ENCODE measurements at regions not wholly inside any gene's neighbourhood (a gene's known extent, or its start where the extent isn't known, plus 50 kb on each side); places are given as distances from the start of the nearest gene placed in this dataset.
"Not testable (repeated sequence)": the region's sequence is repeated elsewhere in the genome, so short reads cannot be mapped to it uniquely, and the experiment has no call there.

GRCh38 chr5:57937025-57937424, 454.4 kb upstream of the ACTBL2 start:
- no peak for DNase-seq (ENCODE audit: low spot score in 2 of 2)
- intact Hi-C loops (cut with DNase I) = no loop called here
- no peak overlapping the region for H3K27ac ChIP-seq
- no peak overlapping the region for H3K4me3 ChIP-seq
- H3K4me1 ChIP-seq = no peaks in the 10 kb centered on the region
- H3K36me3 ChIP-seq = no peaks in the 10 kb centered on the region
- no peaks in the 10 kb centered on the region for H3K9me3 ChIP-seq
- no peak for TF ChIP-seq CTCF (IDR thresholded peaks at IDR 0.05)
- H3K27me3 ChIP-seq = no peaks in the 10 kb centered on the region

DNA sequence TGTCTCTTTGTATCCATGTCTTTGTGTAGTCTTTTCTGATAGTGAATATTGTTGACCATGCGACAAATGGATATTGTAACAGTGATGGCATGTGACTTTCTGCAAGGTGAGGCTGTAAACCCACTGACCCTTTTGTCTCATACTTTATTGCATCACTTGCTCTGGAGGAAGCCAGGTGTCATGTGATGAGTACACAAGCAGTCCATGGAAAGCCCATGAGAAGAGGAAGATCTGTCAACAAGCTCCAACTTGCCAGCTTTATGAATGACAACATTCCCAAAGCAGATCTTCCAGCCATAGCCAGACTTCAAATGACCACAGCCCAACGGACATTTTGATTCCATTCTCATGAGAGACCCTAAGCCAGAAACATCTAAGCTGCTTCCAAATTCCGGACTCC, 450.1 kb upstream of the ACTBL2 start:
- H3K4me3 ChIP-seq = no peak overlapping the region
- no peaks in the 10 kb centered on the region for H3K36me3 ChIP-seq
- H3K27ac ChIP-seq = no peak overlapping the region
- no peaks in the 10 kb centered on the region for H3K27me3 ChIP-seq
- no peak for DNase-seq (ENCODE audit: low spot score in 2 of 2)
- intact Hi-C loops (cut with DNase I) = no loop called here
- no peaks in the 10 kb centered on the region for H3K9me3 ChIP-seq
- no peaks in the 10 kb centered on the region for H3K4me1 ChIP-seq
- TF ChIP-seq CTCF (IDR thresholded peaks at IDR 0.05) = no peak

GRCh38 chr5:57931807-57932206, 449.2 kb upstream of the ACTBL2 start:
- Histone ChIP-seq H3K36me3 (no peaks in the 10 kb centered on the region), H3K9me3 (no peaks in the 10 kb centered on the region), H3K4me3 (no peak overlapping the region), H3K4me1 (no peaks in the 10 kb centered on the region), H3K27ac (no peak overlapping the region), H3K27me3 (no peaks in the 10 kb centered on the region)
- no peak for TF ChIP-seq CTCF (IDR thresholded peaks at IDR 0.05)
- no peak for DNase-seq (ENCODE audit: low spot score in 2 of 2)
- intact Hi-C loops (cut with DNase I) = no loop called here

DNA sequence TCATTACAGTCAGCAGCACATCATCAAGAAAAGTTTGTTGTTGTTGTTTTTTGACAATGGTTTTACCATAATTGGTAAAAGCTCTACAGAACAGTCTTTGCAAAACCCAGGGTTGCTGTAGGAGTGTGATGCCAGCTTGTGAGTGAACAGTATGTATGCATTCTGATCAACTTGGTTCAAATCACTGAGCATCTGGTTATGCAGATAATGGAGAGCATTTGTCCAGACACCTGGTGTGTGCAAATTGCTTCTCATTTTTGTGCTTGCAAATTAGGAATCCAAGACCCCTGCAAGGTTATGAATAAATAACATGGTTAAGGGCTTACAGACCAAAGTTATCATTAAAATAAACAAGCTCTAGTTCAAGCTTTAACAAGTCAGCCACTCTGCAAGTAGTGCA, 448.7 kb upstream of the ACTBL2 start:
- TF ChIP-seq CTCF (IDR thresholded peaks at IDR 0.05) = no peak
- Histone ChIP-seq H3K36me3 (no peaks in the 10 kb centered on the region), H3K4me1 (no peaks in the 10 kb centered on the region), H3K27ac (no peak overlapping the region), H3K9me3 (no peaks in the 10 kb centered on the region), H3K27me3 (no peaks in the 10 kb centered on the region), H3K4me3 (no peak overlapping the region)
- intact Hi-C loops (cut with DNase I) = no loop called here
- no peak for DNase-seq (ENCODE audit: low spot score in 2 of 2)

DNA sequence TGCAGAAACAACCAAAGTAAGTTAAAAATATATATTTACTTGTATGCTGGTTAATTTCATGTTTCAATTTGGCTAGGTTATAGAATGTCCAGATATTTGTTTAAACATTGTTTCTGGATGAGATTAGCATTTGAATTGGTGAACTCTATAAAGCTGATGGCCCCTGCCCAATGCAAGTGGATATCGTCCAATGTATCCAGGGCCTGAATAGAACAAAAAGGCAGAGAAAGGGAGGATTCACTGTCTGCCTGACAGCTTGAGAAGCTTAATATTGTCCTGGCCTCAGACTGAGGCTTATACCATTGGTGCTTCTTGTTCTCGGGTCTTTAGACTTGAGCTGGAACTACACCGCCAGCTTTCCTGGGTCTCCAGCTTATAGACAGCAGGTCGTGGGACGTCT, 446.7 kb upstream of the ACTBL2 start:
- no peak overlapping the region for H3K27ac ChIP-seq
- no peak for TF ChIP-seq CTCF (IDR thresholded peaks at IDR 0.05)
- DNase-seq (ENCODE audit: low spot score in 2 of 2) = no peak
- H3K9me3 ChIP-seq = no peaks in the 10 kb centered on the region
- no peaks in the 10 kb centered on the region for H3K27me3 ChIP-seq
- H3K4me3 ChIP-seq = no peak overlapping the region
- intact Hi-C loops (cut with DNase I) = no loop called here
- no peaks in the 10 kb centered on the region for H3K36me3 ChIP-seq
- no peaks in the 10 kb centered on the region for H3K4me1 ChIP-seq

GRCh38 chr5:57923094-57923493, 440.5 kb upstream of the ACTBL2 start:
- H3K9me3 ChIP-seq; H3K27me3 ChIP-seq; DNase-seq (ENCODE audit: low spot score in 2 of 2); H3K4me1 ChIP-seq; H3K27ac ChIP-seq; H3K36me3 ChIP-seq; intact Hi-C loops (cut with DNase I); H3K4me3 ChIP-seq: not testable (repeated sequence)
